ENCODE measurements at regions not wholly inside any gene's neighbourhood (a gene's known extent, or its start where the extent isn't known, plus 50 kb on each side); places are given as distances from the start of the nearest gene placed in this dataset.

DNA sequence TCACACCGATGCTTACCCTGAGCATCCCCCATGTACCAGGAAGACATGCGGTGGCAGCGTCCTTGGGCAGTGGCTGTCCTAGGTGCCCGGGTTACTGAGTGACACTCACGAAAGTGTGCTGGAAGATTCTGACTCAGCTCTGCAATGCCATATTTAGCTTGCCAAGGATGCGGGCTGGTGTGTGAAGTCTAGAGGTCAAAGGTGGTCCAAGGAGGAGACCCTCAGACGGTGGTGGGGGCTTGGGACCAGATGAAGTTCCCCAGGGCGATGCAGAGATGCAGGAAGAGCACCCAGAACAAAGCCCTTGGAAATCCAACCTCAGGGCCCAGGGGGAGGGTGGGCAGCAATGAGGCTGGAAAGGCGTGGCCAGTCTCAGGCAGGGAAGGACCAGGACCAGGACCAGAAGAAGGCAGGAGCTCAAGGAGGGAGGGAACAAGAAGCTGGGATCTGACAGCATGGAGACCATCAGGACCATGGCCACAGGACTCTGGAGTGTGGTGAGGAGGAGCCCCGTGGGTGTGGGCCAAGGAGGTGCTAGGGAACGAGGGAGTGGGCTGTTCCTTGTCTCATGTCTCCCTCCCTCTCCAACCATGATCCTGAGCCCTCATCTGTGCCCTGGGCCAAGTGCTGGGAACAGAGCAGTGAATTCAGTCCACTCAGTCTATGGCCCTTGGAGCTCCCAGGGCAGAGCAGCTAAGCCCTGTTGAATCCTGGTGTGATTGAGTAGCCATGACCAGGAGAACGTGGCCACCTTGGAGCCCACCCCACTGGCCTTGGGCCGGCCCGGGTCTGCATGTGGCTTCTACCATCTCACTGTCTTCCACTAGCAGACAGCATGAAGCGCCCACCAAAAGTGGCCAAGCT, 310.1 kb upstream of the DIO3 start:
- no peaks in the 10 kb centered on the region for H3K79me2 ChIP-seq (replicated peaks; ENCODE audit: insufficient read depth, low read length)
- no peaks in the 10 kb centered on the region for H3K36me3 ChIP-seq (ENCODE audit: insufficient read depth, low read length)
- no peak overlapping the region for H3K4me3 ChIP-seq (ENCODE audit: low read length)
- no peak overlapping the region for H3K9ac ChIP-seq (ENCODE audit: low read length)
- no peaks in the 10 kb centered on the region for H3K27me3 ChIP-seq (ENCODE audit: insufficient read depth, low read depth, low read length)
- no peaks in the 10 kb centered on the region for H3F3A ChIP-seq (ENCODE audit: insufficient read depth, low read length, poor library complexity, severe bottlenecking)
- H2AFZ ChIP-seq (ENCODE audit: low read depth, low read length) = no peak overlapping the region
- no peak overlapping the region for H3K27ac ChIP-seq (ENCODE audit: low read length)
- TF ChIP-seq EZH2 (IDR thresholded peaks at IDR 0.05; ENCODE audit: borderline replicate concordance, insufficient read depth, low read length, poor library complexity, severe bottlenecking) (no peak), TAF1 (IDR thresholded peaks at IDR 0.05; ENCODE audit: low read depth) (no peak), MXI1 (conservative IDR thresholded peaks at IDR 0.05; ENCODE audit: poor library complexity, severe bottlenecking) (no peak), POLR2AphosphoS5 (IDR thresholded peaks at IDR 0.05) (no peak), SMC3 (conservative IDR thresholded peaks at IDR 0.05; ENCODE audit: poor library complexity) (no peak), EP300 (conservative IDR thresholded peaks at IDR 0.05; ENCODE audit: poor library complexity, severe bottlenecking) (no peak), RAD21 (conservative IDR thresholded peaks at IDR 0.05) (no peak)
- TF ChIP-seq, protein P1, sequence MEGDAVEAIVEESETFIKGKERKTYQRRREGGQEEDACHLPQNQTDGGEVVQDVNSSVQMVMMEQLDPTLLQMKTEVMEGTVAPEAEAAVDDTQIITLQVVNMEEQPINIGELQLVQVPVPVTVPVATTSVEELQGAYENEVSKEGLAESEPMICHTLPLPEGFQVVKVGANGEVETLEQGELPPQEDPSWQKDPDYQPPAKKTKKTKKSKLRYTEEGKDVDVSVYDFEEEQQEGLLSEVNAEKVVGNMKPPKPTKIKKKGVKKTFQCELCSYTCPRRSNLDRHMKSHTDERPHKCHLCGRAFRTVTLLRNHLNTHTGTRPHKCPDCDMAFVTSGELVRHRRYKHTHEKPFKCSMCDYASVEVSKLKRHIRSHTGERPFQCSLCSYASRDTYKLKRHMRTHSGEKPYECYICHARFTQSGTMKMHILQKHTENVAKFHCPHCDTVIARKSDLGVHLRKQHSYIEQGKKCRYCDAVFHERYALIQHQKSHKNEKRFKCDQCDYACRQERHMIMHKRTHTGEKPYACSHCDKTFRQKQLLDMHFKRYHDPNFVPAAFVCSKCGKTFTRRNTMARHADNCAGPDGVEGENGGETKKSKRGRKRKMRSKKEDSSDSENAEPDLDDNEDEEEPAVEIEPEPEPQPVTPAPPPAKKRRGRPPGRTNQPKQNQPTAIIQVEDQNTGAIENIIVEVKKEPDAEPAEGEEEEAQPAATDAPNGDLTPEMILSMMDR (IDR thresholded peaks at IDR 0.05; ENCODE audit: poor library complexity, severe bottlenecking) = no peak
- TF ChIP-seq, protein P2, sequence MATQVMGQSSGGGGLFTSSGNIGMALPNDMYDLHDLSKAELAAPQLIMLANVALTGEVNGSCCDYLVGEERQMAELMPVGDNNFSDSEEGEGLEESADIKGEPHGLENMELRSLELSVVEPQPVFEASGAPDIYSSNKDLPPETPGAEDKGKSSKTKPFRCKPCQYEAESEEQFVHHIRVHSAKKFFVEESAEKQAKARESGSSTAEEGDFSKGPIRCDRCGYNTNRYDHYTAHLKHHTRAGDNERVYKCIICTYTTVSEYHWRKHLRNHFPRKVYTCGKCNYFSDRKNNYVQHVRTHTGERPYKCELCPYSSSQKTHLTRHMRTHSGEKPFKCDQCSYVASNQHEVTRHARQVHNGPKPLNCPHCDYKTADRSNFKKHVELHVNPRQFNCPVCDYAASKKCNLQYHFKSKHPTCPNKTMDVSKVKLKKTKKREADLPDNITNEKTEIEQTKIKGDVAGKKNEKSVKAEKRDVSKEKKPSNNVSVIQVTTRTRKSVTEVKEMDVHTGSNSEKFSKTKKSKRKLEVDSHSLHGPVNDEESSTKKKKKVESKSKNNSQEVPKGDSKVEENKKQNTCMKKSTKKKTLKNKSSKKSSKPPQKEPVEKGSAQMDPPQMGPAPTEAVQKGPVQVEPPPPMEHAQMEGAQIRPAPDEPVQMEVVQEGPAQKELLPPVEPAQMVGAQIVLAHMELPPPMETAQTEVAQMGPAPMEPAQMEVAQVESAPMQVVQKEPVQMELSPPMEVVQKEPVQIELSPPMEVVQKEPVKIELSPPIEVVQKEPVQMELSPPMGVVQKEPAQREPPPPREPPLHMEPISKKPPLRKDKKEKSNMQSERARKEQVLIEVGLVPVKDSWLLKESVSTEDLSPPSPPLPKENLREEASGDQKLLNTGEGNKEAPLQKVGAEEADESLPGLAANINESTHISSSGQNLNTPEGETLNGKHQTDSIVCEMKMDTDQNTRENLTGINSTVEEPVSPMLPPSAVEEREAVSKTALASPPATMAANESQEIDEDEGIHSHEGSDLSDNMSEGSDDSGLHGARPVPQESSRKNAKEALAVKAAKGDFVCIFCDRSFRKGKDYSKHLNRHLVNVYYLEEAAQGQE (IDR thresholded peaks at IDR 0.05; ENCODE audit: borderline replicate concordance) = no peak
- H3K9me2 ChIP-seq (ENCODE audit: insufficient read depth, low read length) = no peaks in the 10 kb centered on the region
- H3K9me3 ChIP-seq (ENCODE audit: low read length) = no peaks in the 10 kb centered on the region
- no peak overlapping the region for H3K4me2 ChIP-seq (ENCODE audit: low read length)
- no peaks in the 10 kb centered on the region for H4K20me1 ChIP-seq (ENCODE audit: insufficient read depth)

DNA sequence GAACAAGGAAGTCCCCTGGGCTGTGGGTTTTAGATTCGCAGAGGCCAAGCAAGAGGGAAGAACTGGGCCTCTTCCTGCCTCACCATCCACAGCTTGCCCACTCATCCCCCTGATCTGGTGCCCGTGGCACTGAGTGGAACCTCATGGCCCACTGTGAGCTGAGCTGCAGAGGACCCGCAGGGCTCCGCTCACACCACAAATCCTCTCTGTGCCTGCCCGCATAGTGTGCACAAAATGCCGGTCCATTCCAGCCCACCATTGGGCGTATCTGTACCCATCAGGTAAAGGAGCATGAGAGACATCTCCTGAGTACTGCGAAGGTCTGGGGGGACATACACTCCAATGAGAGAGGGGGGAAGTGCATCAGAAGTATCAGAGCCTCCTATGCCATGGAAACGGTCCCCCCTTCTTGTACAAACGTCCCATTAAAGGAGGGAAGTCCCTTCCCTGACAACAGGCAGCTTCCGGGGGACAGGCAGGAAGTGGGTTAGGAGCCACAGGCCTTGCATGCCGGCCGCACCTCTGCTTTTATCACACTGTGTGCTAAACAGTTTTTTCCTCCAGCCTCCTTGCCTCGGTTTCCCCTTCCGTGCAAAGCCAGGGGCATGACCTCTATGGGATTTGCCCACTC, 309.4 kb upstream of the DIO3 start:
- no peak overlapping the region for H3K4me3 ChIP-seq (ENCODE audit: low read length)
- TF ChIP-seq TAF1 (IDR thresholded peaks at IDR 0.05; ENCODE audit: low read depth) = no peak
- no peak for TF ChIP-seq POLR2AphosphoS5 (IDR thresholded peaks at IDR 0.05)
- TF ChIP-seq EP300 (conservative IDR thresholded peaks at IDR 0.05; ENCODE audit: poor library complexity, severe bottlenecking) = no peak
- TF ChIP-seq MXI1 (conservative IDR thresholded peaks at IDR 0.05; ENCODE audit: poor library complexity, severe bottlenecking) = no peak
- no peak for TF ChIP-seq SMC3 (conservative IDR thresholded peaks at IDR 0.05; ENCODE audit: poor library complexity)
- TF ChIP-seq, protein P2 (IDR thresholded peaks at IDR 0.05; ENCODE audit: borderline replicate concordance) = no peak
- TF ChIP-seq EZH2 (IDR thresholded peaks at IDR 0.05; ENCODE audit: borderline replicate concordance, insufficient read depth, low read length, poor library complexity, severe bottlenecking) = no peak
- TF ChIP-seq RAD21 (conservative IDR thresholded peaks at IDR 0.05) = no peak
- TF ChIP-seq, protein P1 (IDR thresholded peaks at IDR 0.05; ENCODE audit: poor library complexity, severe bottlenecking) = no peak
- no peaks in the 10 kb centered on the region for H3K27me3 ChIP-seq (ENCODE audit: insufficient read depth, low read depth, low read length)
- no peak overlapping the region for H3K27ac ChIP-seq (ENCODE audit: low read length)
- H2AFZ ChIP-seq (ENCODE audit: low read depth, low read length) = no peak overlapping the region
- H3K9me3 ChIP-seq (ENCODE audit: low read length) = no peaks in the 10 kb centered on the region
- H3K79me2 ChIP-seq (replicated peaks; ENCODE audit: insufficient read depth, low read length) = no peaks in the 10 kb centered on the region
- no peak overlapping the region for H3K9ac ChIP-seq (ENCODE audit: low read length)
- no peaks in the 10 kb centered on the region for H3F3A ChIP-seq (ENCODE audit: insufficient read depth, low read length, poor library complexity, severe bottlenecking)
- no peaks in the 10 kb centered on the region for H4K20me1 ChIP-seq (ENCODE audit: insufficient read depth)
- H3K36me3 ChIP-seq (ENCODE audit: insufficient read depth, low read length) = no peaks in the 10 kb centered on the region
- no peak overlapping the region for H3K4me2 ChIP-seq (ENCODE audit: low read length)
- H3K9me2 ChIP-seq (ENCODE audit: insufficient read depth, low read length) = no peaks in the 10 kb centered on the region

Measured in neural cell (in vitro differentiated cells).